HG03039 (cell line): ENCODE measurements at regions not wholly inside any gene's neighbourhood (a gene's known extent, or its start where the extent isn't known, plus 50 kb on each side); places are given as distances from the start of the nearest gene placed in this dataset.
"Not testable (repeated sequence)": the region's sequence is repeated elsewhere in the genome, so short reads cannot be mapped to it uniquely, and the experiment has no call there.

ENCODE experiments used
- ATAC-seq: cut with Tn5 transposase; IDR thresholded peaks from one replicate; pipeline ENCODE4 v1.9.1; 2021; ENCODE audit warnings: mild to moderate bottlenecking, moderate library complexity; ENCODE audit not compliant: unreplicated experiment

DNA sequence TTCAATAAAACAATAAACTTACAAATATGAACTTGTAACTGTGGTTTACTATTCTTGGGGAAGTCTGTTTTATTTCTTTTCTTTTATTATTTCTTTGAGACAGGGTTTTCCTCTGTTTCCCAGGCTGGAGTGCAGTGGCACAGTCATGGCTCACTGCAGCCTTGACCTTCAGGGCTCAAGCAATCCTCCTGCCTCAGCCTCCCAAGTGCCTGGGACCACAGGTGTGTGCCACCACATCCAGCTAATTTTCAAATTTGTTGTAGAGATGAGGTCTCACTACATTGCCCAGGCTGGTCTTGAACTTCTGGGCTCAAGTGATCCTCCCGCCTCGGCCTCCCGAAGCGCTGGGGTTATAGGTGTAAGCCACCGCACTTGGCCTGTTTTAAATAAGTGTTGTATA is 343.4 kb downstream of the SOX9 start:
- not testable (repeated sequence) for ATAC-seq

- ATAC-seq = peak; percentile 34
Observed at GRCh38 chr17:72465191-72466024, 344.6 kb downstream of the SOX9 start.

- peak; percentile 67 for ATAC-seq
Observed at GRCh38 chr17:72466199-72466598, 345.4 kb downstream of the SOX9 start.

DNA sequence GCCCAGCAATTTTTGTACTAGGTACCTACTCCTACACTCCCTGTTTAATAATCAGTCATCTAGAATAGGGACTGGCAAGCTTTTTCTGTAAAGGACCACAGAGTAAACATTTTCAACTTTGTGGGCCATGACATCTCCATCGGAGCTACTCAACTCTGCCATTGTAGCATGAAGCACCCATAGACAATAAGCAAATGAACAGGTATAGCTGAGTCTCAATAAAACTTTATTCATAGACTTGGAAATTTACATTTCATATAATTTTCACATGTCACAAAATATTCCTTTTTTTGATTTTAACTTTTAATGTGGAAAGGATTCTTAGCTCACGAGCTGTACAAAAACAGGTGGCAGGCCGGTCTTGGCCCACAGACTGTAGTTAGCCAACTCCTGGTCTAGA is 345.8 kb downstream of the SOX9 start:
- peak; percentile 7 for ATAC-seq

GRCh38 chr17:72467841-72468653 is 347.2 kb downstream of the SOX9 start:
- ATAC-seq = no peak

DNA sequence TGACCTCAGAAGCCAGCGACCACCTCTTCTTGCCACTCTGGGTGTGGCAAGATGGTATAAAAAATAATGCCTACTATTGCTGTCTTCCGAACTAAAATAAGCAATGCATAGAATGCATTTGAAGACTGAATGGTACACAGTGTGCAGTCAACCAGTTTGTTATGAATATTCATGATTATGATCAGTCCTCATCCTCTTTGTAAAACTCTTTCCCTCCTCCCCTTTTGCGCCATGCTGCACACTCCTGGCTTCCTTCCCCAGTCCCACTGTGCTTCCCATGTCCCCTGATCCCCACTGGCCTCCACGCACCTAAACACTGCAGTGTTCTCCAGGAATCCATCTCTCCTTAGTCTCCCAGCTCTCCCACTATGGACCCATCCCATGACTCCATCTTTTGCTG is 348.0 kb downstream of the SOX9 start:
- ATAC-seq = no peak

- ATAC-seq = no peak
Observed at GRCh38 chr17:72470121-72470705, 349.4 kb downstream of the SOX9 start.

DNA sequence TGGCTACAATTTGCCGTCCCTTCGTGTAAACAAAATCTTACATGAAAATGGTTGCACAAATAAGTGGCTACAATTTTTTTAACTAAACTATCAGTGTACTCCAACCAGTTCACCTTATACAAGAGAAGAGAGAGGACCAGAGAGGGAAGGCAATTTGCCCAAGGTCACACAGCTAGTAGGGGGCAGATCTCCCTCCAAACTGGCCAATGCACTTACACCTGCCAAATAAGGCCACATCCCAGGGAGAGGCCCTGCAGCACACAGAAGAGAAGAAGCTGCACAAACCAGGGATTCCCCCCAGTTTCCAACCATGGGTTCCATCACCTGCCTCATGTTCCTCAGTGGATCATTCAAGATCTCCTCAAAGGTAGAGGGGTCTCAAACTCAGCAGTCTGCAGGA is 349.9 kb downstream of the SOX9 start:
- no peak for ATAC-seq

- no peak for ATAC-seq
Observed at GRCh38 chr17:72471296-72471695, 350.5 kb downstream of the SOX9 start.

- no peak for ATAC-seq
Observed at GRCh38 chr17:72472106-72472505, 351.3 kb downstream of the SOX9 start.

- ATAC-seq = not testable (repeated sequence)
Observed at GRCh38 chr17:72472853-72473390, 352.1 kb downstream of the SOX9 start.

- no peak for ATAC-seq
Observed at GRCh38 chr17:72474243-72474642, 353.4 kb downstream of the SOX9 start.

GRCh38 chr17:72474719-72475477 is 354.1 kb downstream of the SOX9 start:
- ATAC-seq = no peak

- no peak for ATAC-seq
Observed at GRCh38 chr17:72476134-72476533, 355.3 kb downstream of the SOX9 start.

- ATAC-seq = no peak
Observed at GRCh38 chr17:72476575-72476986, 355.8 kb downstream of the SOX9 start.

DNA sequence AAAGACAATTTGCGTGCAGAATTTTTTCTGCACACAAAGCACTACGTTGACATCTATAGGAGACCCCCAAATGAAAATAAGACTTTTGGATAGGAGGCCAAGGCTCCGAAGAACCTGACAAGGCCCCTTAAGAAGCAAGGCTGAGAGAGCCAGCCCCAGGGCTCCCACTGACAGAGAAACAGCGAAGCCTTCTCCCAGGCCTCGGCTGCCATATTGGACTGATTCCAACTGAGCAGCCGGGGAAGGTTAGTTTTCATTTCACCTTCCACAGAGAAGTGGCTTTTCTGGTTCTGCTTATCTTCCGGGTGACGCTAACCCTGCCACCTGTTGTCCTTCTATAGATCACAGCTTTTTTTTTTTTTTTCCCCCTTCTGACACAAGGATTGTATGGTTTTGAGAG is 356.7 kb downstream of the SOX9 start:
- ATAC-seq = no peak

DNA sequence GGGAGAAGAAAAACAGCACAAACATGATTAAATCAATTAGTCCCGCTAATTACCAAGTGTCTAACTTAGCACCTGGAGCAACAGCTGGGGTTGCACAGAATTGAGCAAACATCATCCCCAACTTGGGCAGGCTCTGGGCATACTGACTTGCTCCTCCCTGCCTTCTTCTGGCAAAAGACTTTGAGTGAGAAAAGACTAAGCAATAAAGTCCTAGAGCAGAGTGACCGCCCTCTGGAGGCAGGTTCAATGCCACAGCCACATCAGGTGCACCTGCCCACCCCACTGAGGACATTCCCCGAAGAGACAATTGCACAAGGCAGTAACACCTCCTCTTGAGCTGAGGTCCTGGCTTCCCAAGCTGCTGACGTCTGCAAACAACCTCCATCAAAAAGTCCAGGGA is 358.3 kb downstream of the SOX9 start:
- ATAC-seq = no peak

DNA sequence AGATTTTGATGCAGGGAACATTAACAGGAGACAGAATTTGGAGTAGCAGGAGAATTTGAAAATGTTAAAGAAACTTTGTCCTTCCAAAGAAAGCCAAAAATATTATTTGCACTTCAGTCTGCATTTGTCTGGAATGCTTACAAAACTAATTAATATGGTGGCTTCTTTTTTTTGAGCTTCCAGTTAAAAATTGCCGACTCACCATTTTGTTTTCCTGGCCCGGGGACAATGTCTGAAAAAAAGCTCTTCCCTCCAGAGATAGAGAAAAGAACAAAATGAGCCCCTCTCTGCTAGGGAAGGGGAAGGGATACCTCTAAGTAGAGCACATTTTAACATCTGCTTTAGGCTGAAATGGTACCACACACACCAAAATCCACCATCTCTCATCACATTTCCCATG is 360.8 kb downstream of the SOX9 start:
- no peak for ATAC-seq

DNA sequence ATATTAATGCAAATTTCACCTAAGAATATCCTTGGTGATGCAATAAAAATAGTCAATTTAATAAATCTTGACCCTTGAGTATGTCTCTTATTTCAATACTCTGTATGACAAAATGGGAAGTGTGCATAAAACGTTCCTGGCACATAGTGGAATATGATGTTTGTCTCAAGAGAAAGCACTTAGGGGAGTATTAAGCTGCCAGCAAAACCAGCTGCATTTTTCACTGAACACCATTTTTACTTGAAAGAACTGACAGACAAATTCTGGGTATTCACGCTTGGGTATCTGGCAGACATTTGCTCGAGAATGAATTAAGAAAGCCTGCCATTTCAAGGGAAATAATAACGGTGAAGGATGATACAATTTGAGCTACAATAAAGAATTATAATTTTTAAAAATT is 364.8 kb downstream of the SOX9 start:
- no peak for ATAC-seq

DNA sequence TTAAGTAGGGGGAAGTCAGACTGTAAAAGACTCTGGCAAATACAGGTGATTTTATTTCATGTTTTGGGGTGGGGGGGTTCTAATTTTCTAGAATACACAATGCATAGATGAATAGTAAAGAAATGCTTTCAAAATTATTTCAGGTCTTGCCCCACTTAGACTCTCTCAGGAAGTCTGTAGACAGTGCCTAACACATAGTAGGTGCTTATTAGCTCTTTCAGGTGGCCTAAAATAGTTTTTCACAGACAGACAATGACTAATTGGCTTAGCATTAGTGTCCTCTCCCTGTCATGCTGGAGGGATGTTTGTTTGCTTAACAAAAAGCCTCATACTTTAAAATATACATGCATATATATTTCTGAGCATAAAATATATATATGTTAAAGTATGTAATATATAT is 366.0 kb downstream of the SOX9 start:
- ATAC-seq = no peak
